ENCODE measurements at regions not wholly inside any gene's neighbourhood (a gene's known extent, or its start where the extent isn't known, plus 50 kb on each side); places are given as distances from the start of the nearest gene placed in this dataset.
A peak's percentile ranks its signal among the peaks of the same experiment; 100 is the strongest.
"Not testable (repeated sequence)": the region's sequence is repeated elsewhere in the genome, so short reads cannot be mapped to it uniquely, and the experiment has no call there.

- TF ChIP-seq CTCF (IDR thresholded peaks at IDR 0.05; ENCODE audit: low read length, missing control alignments) = no peak
- no peak overlapping the region for H3K4me3 ChIP-seq (replicated peaks; ENCODE audit: low read depth, low read length)
- no peak for DNase-seq (ENCODE audit: low read depth)
Measured at GRCh38 chr13:50744116-50744660, 99.3 kb downstream of the DLEU7 start.

- TF ChIP-seq CTCF (IDR thresholded peaks at IDR 0.05; ENCODE audit: low read length, missing control alignments) = peak; percentile 9
Measured at GRCh38 chr13:50745542-50746115, 97.9 kb downstream of the DLEU7 start.

GRCh38 chr13:50747737-50748350, 95.6 kb downstream of the DLEU7 start:
- H3K4me3 ChIP-seq (replicated peaks; ENCODE audit: low read depth, low read length) = no peak overlapping the region
- DNase-seq (ENCODE audit: low read depth) = no peak
- TF ChIP-seq CTCF (IDR thresholded peaks at IDR 0.05; ENCODE audit: low read length, missing control alignments) = no peak

More at GRCh38 chr13:50745542-50746115, 97.9 kb downstream of the DLEU7 start:
- DNase-seq (ENCODE audit: low read depth) = no peak
- H3K4me3 ChIP-seq (replicated peaks; ENCODE audit: low read depth, low read length) = no peak overlapping the region

- DNase-seq (ENCODE audit: low read depth); H3K4me3 ChIP-seq (replicated peaks; ENCODE audit: low read depth, low read length): not testable (repeated sequence)
Measured at GRCh38 chr13:50753221-50753620, 90.3 kb downstream of the DLEU7 start.

GRCh38 chr13:50755862-50756685, 87.4 kb downstream of the DLEU7 start:
- DNase-seq (ENCODE audit: low read depth); H3K4me3 ChIP-seq (replicated peaks; ENCODE audit: low read depth, low read length): not testable (repeated sequence)

GRCh38 chr13:50757008-50757407, 86.5 kb downstream of the DLEU7 start:
- no peak for TF ChIP-seq CTCF (IDR thresholded peaks at IDR 0.05; ENCODE audit: low read length, missing control alignments)
- H3K4me3 ChIP-seq (replicated peaks; ENCODE audit: low read depth, low read length) = no peak overlapping the region
- DNase-seq (ENCODE audit: low read depth) = no peak

- TF ChIP-seq CTCF (IDR thresholded peaks at IDR 0.05; ENCODE audit: low read length, missing control alignments) = no peak
- no peak for DNase-seq (ENCODE audit: low read depth)
- H3K4me3 ChIP-seq (replicated peaks; ENCODE audit: low read depth, low read length) = no peak overlapping the region
Measured at GRCh38 chr13:50758796-50759195, 84.7 kb downstream of the DLEU7 start.

Data from fibroblast of pulmonary artery (primary cell).